WI38 (cell line): ENCODE measurements at regions not wholly inside any gene's neighbourhood (a gene's known extent, or its start where the extent isn't known, plus 50 kb on each side); places are given as distances from the start of the nearest gene placed in this dataset.
"Not testable (repeated sequence)": the region's sequence is repeated elsewhere in the genome, so short reads cannot be mapped to it uniquely, and the experiment has no call there.

Experiments used
- H3K4me3 ChIP-seq: 2 replicates; pipeline ENCODE4 v1.5.1; 2011; ENCODE audit warnings: low read depth, mild to moderate bottlenecking, control low read depth, low read length
- TF ChIP-seq, protein P1 (sequence below): IDR thresholded peaks from 2 replicates; pipeline ENCODE4 v1.5.1; 2012; ENCODE audit warnings: low read depth, mild to moderate bottlenecking, control low read depth, low read length

- TF ChIP-seq, protein P1, sequence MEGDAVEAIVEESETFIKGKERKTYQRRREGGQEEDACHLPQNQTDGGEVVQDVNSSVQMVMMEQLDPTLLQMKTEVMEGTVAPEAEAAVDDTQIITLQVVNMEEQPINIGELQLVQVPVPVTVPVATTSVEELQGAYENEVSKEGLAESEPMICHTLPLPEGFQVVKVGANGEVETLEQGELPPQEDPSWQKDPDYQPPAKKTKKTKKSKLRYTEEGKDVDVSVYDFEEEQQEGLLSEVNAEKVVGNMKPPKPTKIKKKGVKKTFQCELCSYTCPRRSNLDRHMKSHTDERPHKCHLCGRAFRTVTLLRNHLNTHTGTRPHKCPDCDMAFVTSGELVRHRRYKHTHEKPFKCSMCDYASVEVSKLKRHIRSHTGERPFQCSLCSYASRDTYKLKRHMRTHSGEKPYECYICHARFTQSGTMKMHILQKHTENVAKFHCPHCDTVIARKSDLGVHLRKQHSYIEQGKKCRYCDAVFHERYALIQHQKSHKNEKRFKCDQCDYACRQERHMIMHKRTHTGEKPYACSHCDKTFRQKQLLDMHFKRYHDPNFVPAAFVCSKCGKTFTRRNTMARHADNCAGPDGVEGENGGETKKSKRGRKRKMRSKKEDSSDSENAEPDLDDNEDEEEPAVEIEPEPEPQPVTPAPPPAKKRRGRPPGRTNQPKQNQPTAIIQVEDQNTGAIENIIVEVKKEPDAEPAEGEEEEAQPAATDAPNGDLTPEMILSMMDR: no peak
- no peak overlapping the region for H3K4me3 ChIP-seq
Measured at GRCh38 chr6:167687116-167687725, 139.5 kb upstream of the AFDN start.

DNA sequence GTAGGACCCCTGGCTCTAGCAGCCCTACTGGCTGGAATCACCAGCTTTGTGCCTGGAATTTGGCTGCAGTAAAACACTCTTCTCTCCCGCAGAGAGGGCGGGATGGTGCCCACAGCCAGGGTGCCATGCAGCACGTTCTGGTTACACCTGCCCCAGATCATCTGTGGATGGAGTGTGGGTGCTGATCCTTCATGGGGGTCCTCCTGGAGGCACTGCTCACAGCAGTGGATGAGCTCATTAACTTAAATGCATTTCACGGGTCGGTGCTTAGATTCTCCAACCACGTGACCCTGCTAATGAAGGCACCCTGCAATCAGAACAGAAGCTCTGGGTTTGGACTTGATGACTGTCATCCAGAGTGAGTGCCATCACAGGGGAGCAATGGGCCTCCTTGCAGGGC lies 138.6 kb upstream of the AFDN start:
- no peak overlapping the region for H3K4me3 ChIP-seq
- TF ChIP-seq, protein P1: no peak

DNA sequence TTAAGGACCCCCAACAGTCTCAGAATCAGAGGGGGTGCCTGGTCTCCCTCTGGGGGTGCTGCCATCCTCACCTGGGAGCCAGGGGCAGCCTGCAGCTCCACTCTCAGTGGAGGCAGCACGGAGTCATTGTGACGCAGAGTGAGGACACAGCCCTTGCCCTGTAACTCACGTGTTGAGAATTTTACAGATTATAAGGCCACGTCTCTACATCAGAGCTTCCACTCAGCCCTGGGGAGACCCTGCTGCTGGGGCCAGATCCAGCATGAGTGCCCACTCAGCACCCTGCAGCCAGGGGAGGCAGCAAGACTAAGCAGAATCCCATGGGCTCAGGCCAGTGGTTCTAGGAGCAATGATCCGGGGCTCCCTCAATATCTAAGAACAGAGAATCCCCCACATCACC lies 137.4 kb upstream of the AFDN start:
- TF ChIP-seq, protein P1: no peak
- no peak overlapping the region for H3K4me3 ChIP-seq

GRCh38 chr6:167689751-167690150 lies 137.0 kb upstream of the AFDN start:
- no peak overlapping the region for H3K4me3 ChIP-seq
- TF ChIP-seq, protein P1: no peak

- H3K4me3 ChIP-seq: not testable (repeated sequence)
Measured at GRCh38 chr6:167690167-167690922, 136.4 kb upstream of the AFDN start.

- H3K4me3 ChIP-seq: no peak overlapping the region
- TF ChIP-seq, protein P1: no peak
Measured at GRCh38 chr6:167690931-167691330, 135.8 kb upstream of the AFDN start.

- TF ChIP-seq, protein P1: no peak
Measured at GRCh38 chr6:167691533-167692312, 135.0 kb upstream of the AFDN start.

GRCh38 chr6:167693478-167693877 lies 133.2 kb upstream of the AFDN start:
- not testable (repeated sequence) for H3K4me3 ChIP-seq

More at GRCh38 chr6:167691533-167692312, 135.0 kb upstream of the AFDN start:
- no peak overlapping the region for H3K4me3 ChIP-seq
